H1 (cell line): ENCODE measurements at regions not wholly inside any gene's neighbourhood (a gene's known extent, or its start where the extent isn't known, plus 50 kb on each side); places are given as distances from the start of the nearest gene placed in this dataset.

Source experiments
- CTCF ChIA-PET: fragments of 300-600 bp; sonication (Branson Sonifier 250); formaldehyde crosslinking; loops from one replicate; lab custom pipeline; 2021; ENCODE audit not compliant: partially characterized antibody; lab: Charles Lee
- POLR2A ChIA-PET: fragments of 300-600 bp; sonication (Branson Sonifier 250); formaldehyde crosslinking; loops from one replicate; lab custom pipeline; 2021; ENCODE audit warnings: inconsistent platforms; ENCODE audit not compliant: partially characterized antibody; lab: Charles Lee
- DNase-seq, 2 experiments: peaks; one replicate each; pipeline versions ENCODE4 v3.0.0 to v3.0.0-alpha.2; 2010 to 2022; ENCODE audit warnings: low spot score in 2 of 2, low read depth in 1 of 2, mixed read lengths in 1 of 2
- FAIRE-seq: peaks from 2 replicates; lab custom pipeline; 2011; peaks lifted over from hg19 to GRCh38; lab: Jason Lieb, UNC
- H2AFZ ChIP-seq: 2 replicates; pipeline ENCODE4 v1.8.1; 2012; ENCODE audit warnings: low read length, inconsistent platforms
- H2AK5ac ChIP-seq: 2 replicates; pipeline ENCODE4 v1.6.1; 2013; ENCODE audit warnings: low read depth, low read length
- H2BK120ac ChIP-seq: replicated peaks from 2 replicates; pipeline ENCODE3; 2013; ENCODE audit warnings: low read depth, low read length, inconsistent platforms
- H2BK12ac ChIP-seq: 2 replicates; pipeline ENCODE4 v1.6.1; 2013; ENCODE audit warnings: low read depth, low read length
- H2BK15ac ChIP-seq: 2 replicates; pipeline ENCODE4 v1.6.1; 2013; ENCODE audit warnings: low read length
- H2BK20ac ChIP-seq: 2 replicates; pipeline ENCODE4 v1.6.1; 2013; ENCODE audit warnings: low read length
- H2BK5ac ChIP-seq: 2 replicates; pipeline ENCODE4 v1.6.1; 2013; ENCODE audit warnings: low read depth, low read length
- H3K14ac ChIP-seq: 2 replicates; pipeline ENCODE4 v1.6.1; 2013; ENCODE audit warnings: inconsistent platforms; ENCODE audit not compliant: insufficient read length
- H3K18ac ChIP-seq: 2 replicates; pipeline ENCODE4 v1.6.1; 2013; ENCODE audit warnings: low read length; ENCODE audit errors: extremely low read depth
- H3K23ac ChIP-seq: 2 replicates; pipeline ENCODE4 v1.6.1; 2013; ENCODE audit warnings: inconsistent platforms; ENCODE audit not compliant: insufficient read length
- H3K23me2 ChIP-seq: 2 replicates; pipeline ENCODE4 v1.6.1; 2013; ENCODE audit warnings: low read depth, low read length
- H3K27ac ChIP-seq: 2 replicates; pipeline ENCODE4 v1.6.1; 2011; ENCODE audit warnings: low read depth, low read length, inconsistent platforms
- H3K27me3 ChIP-seq, 4 experiments: replicated peaks in 1 of 4; 1 replicate in 1 of 4; 2 replicates in 3 of 4; pipeline versions ENCODE4 v1.6.1 to v1.8.1; 2011 to 2013; ENCODE audit warnings: low read length in 3 of 4, mild to moderate bottlenecking in 3 of 4, inconsistent platforms in 2 of 4, mixed read lengths in 2 of 4, moderate library complexity in 1 of 4; ENCODE audit not compliant: control insufficient read depth in 3 of 4, insufficient read depth in 3 of 4; ENCODE audit errors: extremely low read depth in 1 of 4
- H3K36me3 ChIP-seq, 4 experiments: 2 replicates each; pipeline versions ENCODE4 v1.6.1 to v1.8.1; 2011 to 2013; ENCODE audit warnings: mild to moderate bottlenecking in 4 of 4, low read length in 3 of 4, moderate library complexity in 2 of 4, control low read depth in 1 of 4, inconsistent platforms in 1 of 4; ENCODE audit not compliant: insufficient read depth in 4 of 4, control insufficient read depth in 2 of 4
- H3K4ac ChIP-seq: replicated peaks from 2 replicates; pipeline ENCODE3; 2013; ENCODE audit warnings: low read length, low read depth, mixed read lengths, inconsistent platforms; ENCODE audit not compliant: insufficient read length
- H3K4me1 ChIP-seq, 4 experiments: replicated peaks in 1 of 4; 1 replicate in 1 of 4; 2 replicates in 3 of 4; pipeline versions ENCODE4 v1.6.1 to v1.8.1; 2011 to 2013; ENCODE audit warnings: low read length in 3 of 4, inconsistent platforms in 2 of 4, mixed read lengths in 1 of 4; ENCODE audit not compliant: insufficient read depth in 4 of 4, control insufficient read depth in 3 of 4
- H3K4me2 ChIP-seq, 2 experiments: 2 replicates each; pipeline versions ENCODE4 v1.6.1 to v1.8.1; 2011 to 2013; ENCODE audit warnings: low read depth in 2 of 2, low read length in 2 of 2, control low read depth in 1 of 2, inconsistent platforms in 1 of 2, mild to moderate bottlenecking in 1 of 2; ENCODE audit not compliant: insufficient read depth in 1 of 2
- H3K4me3 ChIP-seq, 4 experiments: fragments of 200-600, 300-600 bp in 1 of 4; sonication (generic), shearing (Covaris generic), sonication (Bioruptor Twin) in 1 of 4; 2 replicates each; pipeline versions ENCODE4 v1.5.1 to v1.8.1; 2011 to 2016; ENCODE audit warnings: low read length in 4 of 4, low read depth in 3 of 4, control low read depth in 2 of 4, inconsistent platforms in 2 of 4, mild to moderate bottlenecking in 2 of 4, mixed read lengths in 1 of 4, moderate library complexity in 1 of 4; ENCODE audit not compliant: insufficient read depth in 2 of 4; ENCODE audit errors: extremely low read depth in 1 of 4
- H3K56ac ChIP-seq: replicated peaks from 2 replicates; pipeline ENCODE3; 2013; ENCODE audit warnings: low read depth, mild to moderate bottlenecking, mixed read lengths, low read length, inconsistent platforms; ENCODE audit not compliant: insufficient read length
- H3K79me1 ChIP-seq: 2 replicates; pipeline ENCODE4 v1.6.1; 2013; ENCODE audit warnings: low read depth, low read length, control low read depth
- H3K79me2 ChIP-seq, 2 experiments: 2 replicates each; pipeline versions ENCODE4 v1.6.1 to v1.8.1; 2012 to 2013; ENCODE audit warnings: low read length in 2 of 2, mild to moderate bottlenecking in 2 of 2, inconsistent platforms in 1 of 2; ENCODE audit not compliant: insufficient read depth in 2 of 2, control insufficient read depth in 1 of 2
- H3K9ac ChIP-seq, 4 experiments: replicated peaks in 1 of 4; 1 replicate in 1 of 4; 2 replicates in 3 of 4; pipeline versions ENCODE4 v1.6.1 to v1.8.1; 2011 to 2013; ENCODE audit warnings: low read depth in 3 of 4, low read length in 3 of 4, control low read depth in 2 of 4, mild to moderate bottlenecking in 2 of 4, moderate library complexity in 2 of 4, inconsistent platforms in 1 of 4; ENCODE audit errors: extremely low read depth in 1 of 4
- H3K9me3 ChIP-seq, 2 experiments: 2 replicates each; pipeline versions ENCODE4 v1.6.1 to v1.8.1; 2012 to 2013; ENCODE audit warnings: mild to moderate bottlenecking in 2 of 2, moderate library complexity in 2 of 2, control low read depth in 1 of 2, inconsistent platforms in 1 of 2, low read depth in 1 of 2, low read length in 1 of 2, mixed read lengths in 1 of 2; ENCODE audit not compliant: insufficient read depth in 2 of 2
- H4K20me1 ChIP-seq, 2 experiments: replicated peaks in 1 of 2; 2 replicates each; pipeline versions ENCODE3 to v1.8.1; 2011 to 2013; ENCODE audit warnings: inconsistent platforms in 2 of 2, low read length in 2 of 2, mild to moderate bottlenecking in 1 of 2; ENCODE audit not compliant: insufficient read depth in 2 of 2, control insufficient read depth in 1 of 2
- H4K5ac ChIP-seq: 2 replicates; pipeline ENCODE4 v1.6.1; 2013; ENCODE audit warnings: low read length, low read depth, mixed read lengths, inconsistent platforms; ENCODE audit not compliant: insufficient read length
- H4K8ac ChIP-seq: 2 replicates; pipeline ENCODE4 v1.8.0; 2013; ENCODE audit warnings: mild to moderate bottlenecking, moderate library complexity, low read length, inconsistent platforms; ENCODE audit not compliant: insufficient read depth; ENCODE audit errors: extremely low read depth
- H4K91ac ChIP-seq: replicated peaks from 2 replicates; pipeline ENCODE3; 2013; ENCODE audit warnings: low read length, mixed read lengths, inconsistent platforms; ENCODE audit not compliant: insufficient read length
- BACH1 ChIP-seq: IDR thresholded peaks from 2 replicates; pipeline ENCODE4 v1.6.1; 2012; ENCODE audit warnings: low read length, improper control_type of control experiment
- BRCA1 ChIP-seq: IDR thresholded peaks from 2 replicates; pipeline ENCODE4 v1.6.1; 2012; ENCODE audit warnings: low read depth, low read length, improper control_type of control experiment
- CEBPB ChIP-seq: IDR thresholded peaks from 2 replicates; pipeline ENCODE4 v1.6.1; 2012; ENCODE audit warnings: low read depth, low read length
- EZH2 ChIP-seq: fragments of 200-600 bp; sonication (generic); IDR thresholded peaks from 2 replicates; pipeline ENCODE4 v1.7.1; 2012; ENCODE audit warnings: low read depth, mild to moderate bottlenecking, moderate library complexity, low read length, inconsistent platforms; ENCODE audit not compliant: severe bottlenecking
- FOSL1 ChIP-seq: IDR thresholded peaks from 2 replicates; pipeline ENCODE4 v1.6.1; 2011; ENCODE audit warnings: mild to moderate bottlenecking, low read depth, low read length, moderate library complexity; ENCODE audit not compliant: insufficient read depth
- GABPA ChIP-seq: IDR thresholded peaks from 2 replicates; pipeline ENCODE4 v1.6.1; 2011; ENCODE audit warnings: mild to moderate bottlenecking, low read length, moderate library complexity, borderline replicate concordance; ENCODE audit not compliant: insufficient read depth
- JUND ChIP-seq: IDR thresholded peaks from 2 replicates; pipeline ENCODE4 v1.6.1; 2011; ENCODE audit warnings: mild to moderate bottlenecking, improper control_type of control experiment, low read length
- KDM4A ChIP-seq: IDR thresholded peaks from one replicate; pipeline ENCODE4 v1.7.1; 2012; ENCODE audit warnings: low read depth, mild to moderate bottlenecking, moderate library complexity, low read length, inconsistent platforms; ENCODE audit not compliant: severe bottlenecking
- RBBP5 ChIP-seq: IDR thresholded peaks from 2 replicates; pipeline ENCODE4 v1.7.1; 2012; ENCODE audit warnings: low read depth, mild to moderate bottlenecking, inconsistent platforms, low read length, moderate library complexity, borderline replicate concordance
- RFX5 ChIP-seq: IDR thresholded peaks from 2 replicates; pipeline ENCODE4 v1.6.1; 2011; ENCODE audit warnings: low read depth, low read length, improper control_type of control experiment, borderline replicate concordance
- SIN3A ChIP-seq, 2 experiments: IDR thresholded peaks in 1 of 2; conservative IDR thresholded peaks in 1 of 2; 2 replicates each; pipeline ENCODE4 v1.6.1; 2011 to 2012; ENCODE audit warnings: low read length in 2 of 2, improper control_type of control experiment in 1 of 2, low read depth in 1 of 2, mild to moderate bottlenecking in 1 of 2
- SIX5 ChIP-seq: IDR thresholded peaks from 2 replicates; pipeline ENCODE4 v1.6.1; 2011; ENCODE audit warnings: mild to moderate bottlenecking, low read depth, low read length
- TAF1 ChIP-seq: IDR thresholded peaks from 2 replicates; pipeline ENCODE4 v1.6.1; 2011; ENCODE audit warnings: mild to moderate bottlenecking, low read depth, low read length
- TBP ChIP-seq: IDR thresholded peaks from 2 replicates; pipeline ENCODE4 v1.6.1; 2011; ENCODE audit warnings: low read depth, low read length, improper control_type of control experiment
- YY1 ChIP-seq: IDR thresholded peaks from 2 replicates; pipeline ENCODE4 v1.6.1; 2011; ENCODE audit warnings: low read depth, mild to moderate bottlenecking, low read length
- WGBS, 2 experiments: shearing (Covaris generic) in 1 of 2; methylation state at CpG; one replicate each; pipeline versions ENCODE4 v1.1.6 to v1.1.7; 2013 to 2015; ENCODE audit warnings: low lambda C conversion rate in 2 of 2, mixed read lengths in 2 of 2, inconsistent platforms in 1 of 2, low coverage in 1 of 2, missing lambda C conversion rate in 1 of 2; ENCODE audit not compliant: insufficient replicate concordance in 2 of 2, insufficient coverage in 1 of 2, insufficient read length in 1 of 2; ENCODE audit errors: extremely low coverage in 1 of 2, missing lambda C conversion rate in 1 of 2; 5-methylcytosine and 5-hydroxymethylcytosine counted together
- TF ChIP-seq, protein P1 (sequence below): IDR thresholded peaks from 2 replicates; pipeline ENCODE4 v1.6.1; 2012; ENCODE audit warnings: inconsistent platforms

DNA sequence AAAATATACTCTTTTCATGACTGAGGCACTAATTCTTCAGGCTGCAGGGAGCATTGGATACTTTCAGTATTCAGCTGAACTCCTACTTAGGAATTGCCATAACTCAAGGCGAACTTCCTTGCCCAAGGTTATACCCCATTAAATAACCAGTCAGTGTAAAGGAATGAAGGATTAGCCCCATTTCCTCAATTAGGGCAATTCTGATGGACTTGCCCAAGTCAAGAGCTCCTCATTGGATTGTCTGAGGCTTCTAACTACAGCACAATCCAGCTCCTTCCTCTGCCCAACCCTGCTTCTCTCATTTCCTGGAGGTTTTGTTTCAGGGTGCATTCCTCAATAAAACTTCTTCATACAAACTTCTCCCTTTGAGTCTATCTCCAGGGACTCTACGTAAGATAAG lies 329.2 kb downstream of the LIG4 start:
- H2BK5ac ChIP-seq: no peak overlapping the region
- no peaks in the 10 kb centered on the region for H3K4me1 ChIP-seq
- no peak overlapping the region for H4K8ac ChIP-seq
- CTCF ChIA-PET: interaction anchor here (0.6 to 1.1 kb wide), 2 partner anchors 12 to 217 kb away, joined by 3 to 5 read pairs; no protein-coding TSS in a partner anchor
- H4K20me1 ChIP-seq: no peaks in the 10 kb centered on the region
- H3K56ac ChIP-seq: no peak overlapping the region
- H3K23ac ChIP-seq: no peak overlapping the region
- H4K91ac ChIP-seq: no peak overlapping the region
- no peaks in the 10 kb centered on the region for H3K79me1 ChIP-seq
- H3K27me3 ChIP-seq: no peaks in the 10 kb centered on the region
- H2BK20ac ChIP-seq: no peak overlapping the region
- H3K4me2 ChIP-seq: no peak overlapping the region
- H3K9ac ChIP-seq: no peak overlapping the region
- no peak overlapping the region for H3K27ac ChIP-seq
- DNase-seq (no peak), FAIRE-seq (no peak)
- no peaks in the 10 kb centered on the region for H3K9me3 ChIP-seq
- H3K4ac ChIP-seq: no peak overlapping the region
- H2BK120ac ChIP-seq: no peak overlapping the region
- POLR2A ChIA-PET: no interaction called here
- H3K36me3 ChIP-seq: no peaks in the 10 kb centered on the region
- H3K23me2 ChIP-seq: no peaks in the 10 kb centered on the region
- H2AFZ ChIP-seq: no peak overlapping the region
- no peak overlapping the region for H2BK15ac ChIP-seq
- H2AK5ac ChIP-seq: no peak overlapping the region
- no peak overlapping the region for H3K18ac ChIP-seq
- no peak overlapping the region for H2BK12ac ChIP-seq
- no peaks in the 10 kb centered on the region for H3K79me2 ChIP-seq
- no peak overlapping the region for H4K5ac ChIP-seq
- H3K4me3 ChIP-seq: no peak overlapping the region
- no peak overlapping the region for H3K14ac ChIP-seq
- 60% methylated on average over 2 of the region's 2 CpGs; no CpG with 5 or more reads in 1 of the 2 experiments for WGBS, 2 experiments
- TF ChIP-seq TBP (no peak), GABPA (no peak), BRCA1 (no peak), SIX5 (no peak), EZH2 (no peak), JUND (no peak), SIN3A (conservative IDR thresholded peaks at IDR 0.05 in 1 of 2, IDR thresholded peaks at IDR 0.05 in 1 of 2; ENCODE audit: low read depth in 1 of 2, low read length in 2 of 2) (no peak), FOSL1 (no peak), YY1 (no peak), RFX5 (no peak), RBBP5 (no peak), CEBPB (no peak), TAF1 (no peak), BACH1 (no peak), KDM4A (no peak)
- TF ChIP-seq, protein P1, sequence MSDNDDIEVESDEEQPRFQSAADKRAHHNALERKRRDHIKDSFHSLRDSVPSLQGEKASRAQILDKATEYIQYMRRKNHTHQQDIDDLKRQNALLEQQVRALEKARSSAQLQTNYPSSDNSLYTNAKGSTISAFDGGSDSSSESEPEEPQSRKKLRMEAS: no peak
